Thyroid gland (tissue), 4 donors: ENCODE measurements at regions not wholly inside any gene's neighbourhood (a gene's known extent, or its start where the extent isn't known, plus 50 kb on each side); places are given as distances from the start of the nearest gene placed in this dataset.

Source experiments
- POLR2A ChIP-seq, 2 donors: fragments of 450-650 bp; IDR thresholded peaks; one replicate each; pipeline ENCODE4 v1.6.1; 2017; ENCODE audit warnings: antibody characterized with exemption in 2 of 2, mild to moderate bottlenecking in 2 of 2, moderate library complexity in 1 of 2
- TF ChIP-seq, protein P1 (sequence below), 6 experiments: fragments of 200-600 bp in 3 of 6; fragments of 450-650 bp in 3 of 6; sonication (generic) in 3 of 6; IDR thresholded peaks; one replicate each; pipeline ENCODE4 v1.5.1; 2016 to 2019; ENCODE audit warnings: antibody characterized with exemption in 6 of 6, mild to moderate bottlenecking in 2 of 6, inconsistent platforms in 1 of 6, moderate library complexity in 1 of 6

GRCh38 chr11:26017903-26018302 lies 314.0 kb upstream of the ANO3 start:
- TF ChIP-seq, protein P1, sequence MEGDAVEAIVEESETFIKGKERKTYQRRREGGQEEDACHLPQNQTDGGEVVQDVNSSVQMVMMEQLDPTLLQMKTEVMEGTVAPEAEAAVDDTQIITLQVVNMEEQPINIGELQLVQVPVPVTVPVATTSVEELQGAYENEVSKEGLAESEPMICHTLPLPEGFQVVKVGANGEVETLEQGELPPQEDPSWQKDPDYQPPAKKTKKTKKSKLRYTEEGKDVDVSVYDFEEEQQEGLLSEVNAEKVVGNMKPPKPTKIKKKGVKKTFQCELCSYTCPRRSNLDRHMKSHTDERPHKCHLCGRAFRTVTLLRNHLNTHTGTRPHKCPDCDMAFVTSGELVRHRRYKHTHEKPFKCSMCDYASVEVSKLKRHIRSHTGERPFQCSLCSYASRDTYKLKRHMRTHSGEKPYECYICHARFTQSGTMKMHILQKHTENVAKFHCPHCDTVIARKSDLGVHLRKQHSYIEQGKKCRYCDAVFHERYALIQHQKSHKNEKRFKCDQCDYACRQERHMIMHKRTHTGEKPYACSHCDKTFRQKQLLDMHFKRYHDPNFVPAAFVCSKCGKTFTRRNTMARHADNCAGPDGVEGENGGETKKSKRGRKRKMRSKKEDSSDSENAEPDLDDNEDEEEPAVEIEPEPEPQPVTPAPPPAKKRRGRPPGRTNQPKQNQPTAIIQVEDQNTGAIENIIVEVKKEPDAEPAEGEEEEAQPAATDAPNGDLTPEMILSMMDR (IDR thresholded peaks at IDR 0.05), result no peak
- TF ChIP-seq POLR2A (IDR thresholded peaks at IDR 0.05), result no peak
